ENCODE measurements at regions not wholly inside any gene's neighbourhood (a gene's known extent, or its start where the extent isn't known, plus 50 kb on each side); places are given as distances from the start of the nearest gene placed in this dataset.

DNA sequence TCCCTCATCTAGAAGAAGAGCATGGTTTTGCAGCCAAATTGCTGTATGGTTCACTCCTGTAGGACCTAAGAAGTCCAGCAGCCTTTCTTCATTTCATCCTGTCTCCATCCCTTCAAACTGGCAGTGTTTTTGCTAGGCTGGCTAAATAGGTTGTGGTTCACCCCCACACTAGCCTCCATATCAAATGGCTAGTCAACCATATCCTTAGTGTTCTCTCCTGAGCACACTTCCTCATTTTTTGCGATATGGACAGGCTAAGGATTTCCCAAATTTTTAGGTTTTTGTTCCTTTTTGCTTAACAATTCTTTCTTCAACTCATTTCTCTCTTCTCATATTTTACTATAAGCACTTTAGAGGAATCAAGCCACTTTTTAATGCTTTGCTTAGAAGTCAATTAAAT is 98.8 kb upstream of the NOCT start:
- Mint-ChIP-seq H3K27me3 (ENCODE audit: low read depth) (no peaks in the 10 kb centered on the region), H3K4me3 (no peak overlapping the region), H3K9me3 (no peaks in the 10 kb centered on the region), H3K27ac (ENCODE audit: unreplicated experiment) (no peak overlapping the region), H3K36me3 (ENCODE audit: low read depth) (no peaks in the 10 kb centered on the region), H3K4me1 (peaks cover 14% of the 10 kb centered on the region)
- TF ChIP-seq, protein P1, sequence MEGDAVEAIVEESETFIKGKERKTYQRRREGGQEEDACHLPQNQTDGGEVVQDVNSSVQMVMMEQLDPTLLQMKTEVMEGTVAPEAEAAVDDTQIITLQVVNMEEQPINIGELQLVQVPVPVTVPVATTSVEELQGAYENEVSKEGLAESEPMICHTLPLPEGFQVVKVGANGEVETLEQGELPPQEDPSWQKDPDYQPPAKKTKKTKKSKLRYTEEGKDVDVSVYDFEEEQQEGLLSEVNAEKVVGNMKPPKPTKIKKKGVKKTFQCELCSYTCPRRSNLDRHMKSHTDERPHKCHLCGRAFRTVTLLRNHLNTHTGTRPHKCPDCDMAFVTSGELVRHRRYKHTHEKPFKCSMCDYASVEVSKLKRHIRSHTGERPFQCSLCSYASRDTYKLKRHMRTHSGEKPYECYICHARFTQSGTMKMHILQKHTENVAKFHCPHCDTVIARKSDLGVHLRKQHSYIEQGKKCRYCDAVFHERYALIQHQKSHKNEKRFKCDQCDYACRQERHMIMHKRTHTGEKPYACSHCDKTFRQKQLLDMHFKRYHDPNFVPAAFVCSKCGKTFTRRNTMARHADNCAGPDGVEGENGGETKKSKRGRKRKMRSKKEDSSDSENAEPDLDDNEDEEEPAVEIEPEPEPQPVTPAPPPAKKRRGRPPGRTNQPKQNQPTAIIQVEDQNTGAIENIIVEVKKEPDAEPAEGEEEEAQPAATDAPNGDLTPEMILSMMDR (conservative IDR thresholded peaks at IDR 0.05), result no peak
- no peak for DNase-seq (ENCODE audit: low read depth, low spot score)

- H3K27me3 Mint-ChIP-seq (ENCODE audit: low read depth), result no peaks in the 10 kb centered on the region
- DNase-seq (ENCODE audit: low read depth, low spot score), result no peak
- no peak overlapping the region for H3K4me3 Mint-ChIP-seq
- H3K36me3 Mint-ChIP-seq (ENCODE audit: low read depth), result no peaks in the 10 kb centered on the region
- H3K4me1 Mint-ChIP-seq, result peaks cover 22% of the 10 kb centered on the region
- H3K27ac Mint-ChIP-seq (ENCODE audit: unreplicated experiment), result no peak overlapping the region
- TF ChIP-seq, protein P1 (conservative IDR thresholded peaks at IDR 0.05), result no peak
- no peaks in the 10 kb centered on the region for H3K9me3 Mint-ChIP-seq
Measured at GRCh38 chr4:138915756-138916155, 99.8 kb upstream of the NOCT start.

DNA sequence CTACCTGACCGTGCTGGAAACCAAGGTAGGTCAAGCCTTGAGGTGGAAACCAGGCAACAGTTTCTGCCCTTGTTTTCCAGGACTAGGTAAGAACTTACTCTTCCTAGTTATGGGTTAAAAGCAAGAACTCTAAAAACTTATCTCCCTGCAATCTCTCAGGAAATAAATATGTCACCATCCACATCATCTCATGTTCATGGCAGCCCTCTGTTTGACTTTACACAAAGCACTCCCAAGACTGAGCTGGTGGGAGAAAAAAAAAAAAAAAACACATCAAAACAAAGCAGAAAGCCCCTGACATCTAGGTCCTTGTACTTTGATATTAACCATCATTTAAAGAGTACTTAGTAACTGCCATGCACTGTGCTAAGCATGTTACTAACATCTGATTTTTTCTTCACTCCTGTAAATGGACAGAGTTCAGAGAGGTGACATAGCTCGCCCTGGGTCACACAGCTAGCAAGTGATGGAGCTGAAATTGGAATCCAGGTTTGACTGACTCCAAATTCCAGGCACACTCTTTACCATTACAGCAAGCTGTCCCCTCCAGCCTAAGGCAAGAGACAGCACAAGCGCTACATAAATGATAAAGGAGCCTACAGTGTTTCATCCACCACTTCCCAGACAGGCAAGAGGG is 102.8 kb upstream of the NOCT start:
- Mint-ChIP-seq H3K36me3 (ENCODE audit: low read depth) (no peaks in the 10 kb centered on the region), H3K27me3 (ENCODE audit: low read depth) (no peaks in the 10 kb centered on the region), H3K9me3 (no peaks in the 10 kb centered on the region), H3K27ac (ENCODE audit: unreplicated experiment) (no peak overlapping the region), H3K4me3 (no peak overlapping the region), H3K4me1 (peaks cover 21% of the 10 kb centered on the region)
- TF ChIP-seq, protein P1 (conservative IDR thresholded peaks at IDR 0.05), result no peak
- no peak for DNase-seq (ENCODE audit: low read depth, low spot score)

DNA sequence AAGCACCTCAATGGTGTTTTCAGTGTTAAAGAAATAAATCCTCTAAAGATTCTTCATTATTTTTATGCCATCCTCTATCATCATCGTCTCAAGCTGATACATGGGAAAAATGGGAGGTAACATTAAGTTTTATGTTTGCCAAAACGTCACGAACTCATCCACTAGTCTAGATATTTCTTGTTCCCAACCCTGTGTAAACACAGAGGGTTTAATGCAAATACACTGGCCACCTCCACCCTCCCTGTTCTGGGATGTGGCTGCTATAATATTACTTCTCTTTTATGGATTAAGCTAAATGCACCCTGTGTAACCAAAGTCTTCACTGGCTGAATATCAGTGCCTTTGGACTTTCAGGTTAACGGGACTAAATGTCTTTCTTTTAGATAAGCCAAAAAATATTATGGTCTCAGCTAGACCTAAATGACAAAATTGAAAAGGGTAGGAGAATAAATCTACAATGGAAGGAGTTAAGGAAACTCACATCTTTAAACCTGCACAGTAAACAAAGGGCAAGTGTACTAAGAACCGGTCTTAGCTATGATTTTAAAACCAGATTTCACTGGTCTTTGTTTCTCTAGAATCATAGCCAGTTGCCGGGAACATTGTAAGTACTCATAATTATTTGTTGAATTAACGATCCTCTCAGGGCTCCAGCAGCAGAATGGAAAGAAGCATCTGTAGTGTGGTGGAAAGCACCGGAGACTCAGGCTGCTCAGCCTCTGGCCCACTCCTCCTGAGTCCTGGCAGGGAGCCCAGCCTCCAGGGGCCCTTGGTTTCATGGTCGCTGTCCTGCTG is 103.5 kb upstream of the NOCT start:
- Mint-ChIP-seq H3K4me1 (peaks cover 21% of the 10 kb centered on the region), H3K36me3 (ENCODE audit: low read depth) (no peaks in the 10 kb centered on the region), H3K27me3 (ENCODE audit: low read depth) (no peaks in the 10 kb centered on the region), H3K27ac (ENCODE audit: unreplicated experiment) (no peak overlapping the region), H3K9me3 (no peaks in the 10 kb centered on the region), H3K4me3 (no peak overlapping the region)
- no peak for DNase-seq (ENCODE audit: low read depth, low spot score)
- TF ChIP-seq, protein P1 (conservative IDR thresholded peaks at IDR 0.05), result no peak

GRCh38 chr4:138910914-138911336 is 104.7 kb upstream of the NOCT start:
- TF ChIP-seq, protein P1 (conservative IDR thresholded peaks at IDR 0.05), result no peak
- H3K4me1 Mint-ChIP-seq, result peaks cover 21% of the 10 kb centered on the region
- H3K36me3 Mint-ChIP-seq (ENCODE audit: low read depth), result no peaks in the 10 kb centered on the region
- H3K27me3 Mint-ChIP-seq (ENCODE audit: low read depth), result no peaks in the 10 kb centered on the region
- H3K27ac Mint-ChIP-seq (ENCODE audit: unreplicated experiment), result peak overlapping the region; percentile 86
- H3K4me3 Mint-ChIP-seq, result no peak overlapping the region
- peak; percentile 29 for DNase-seq (ENCODE audit: low read depth, low spot score)
- H3K9me3 Mint-ChIP-seq, result no peaks in the 10 kb centered on the region

Measured in neural crest cell (in vitro differentiated cells).